HEK293 (cell line): ENCODE measurements at regions not wholly inside any gene's neighbourhood (a gene's known extent, or its start where the extent isn't known, plus 50 kb on each side); places are given as distances from the start of the nearest gene placed in this dataset.

Source experiments
- CTCF ChIA-PET: fragments of 350-600 bp; formaldehyde crosslinking; extraction: SDS; loops from one replicate; lab custom pipeline; 2021; ENCODE audit warnings: antibody characterized with exemption; lab: Yijun Ruan, JAX
- POLR2A ChIA-PET: fragments of 300-600 bp; formaldehyde crosslinking; extraction: SDS; loops from one replicate; lab custom pipeline; 2020; ENCODE audit warnings: antibody characterized with exemption, inconsistent platforms; lab: Yijun Ruan, JAX
- H3K27ac ChIP-seq: fragments of 200-500 bp; sonication (Bioruptor generic); 2 replicates; pipeline ENCODE4 v1.5.1; 2014; ENCODE audit warnings: low read depth, low read length, control low read depth, inconsistent platforms; ENCODE audit errors: extremely low read depth
- H3K36me3 ChIP-seq, 2 experiments: fragments of 200-500 bp in 1 of 2; sonication (Bioruptor generic) in 1 of 2; 1 replicate in 1 of 2; 2 replicates in 1 of 2; pipeline ENCODE4 v1.5.1; 2014 to 2017; ENCODE audit warnings: inconsistent platforms in 2 of 2, low read length in 2 of 2; ENCODE audit not compliant: control insufficient read depth in 2 of 2, insufficient read depth in 1 of 2
- H3K4me1 ChIP-seq: fragments of 200-500 bp; sonication (Bioruptor generic); 2 replicates; pipeline ENCODE4 v1.5.1; 2014; ENCODE audit warnings: mild to moderate bottlenecking, low read length, inconsistent platforms; ENCODE audit not compliant: control insufficient read depth, insufficient read depth
- H3K4me3 ChIP-seq: 2 replicates; pipeline ENCODE4 v1.5.1; 2011; ENCODE audit warnings: low read depth, mild to moderate bottlenecking, control low read depth, low read length, moderate library complexity
- H3K9me3 ChIP-seq: fragments of 200-500 bp; sonication (Bioruptor generic); 2 replicates; pipeline ENCODE4 v1.5.1; 2014; ENCODE audit warnings: low read depth, low read length, inconsistent platforms; ENCODE audit not compliant: control insufficient read depth, insufficient read depth
- GLI4 ChIP-seq: fragments of 450-650 bp; formaldehyde crosslinking; IDR thresholded peaks from 2 replicates; pipeline ENCODE4 v1.5.1; 2016; ENCODE audit warnings: missing biosample characterization, missing genetic modification characterization
- SP2 ChIP-seq: fragments of 450-650 bp; formaldehyde crosslinking; IDR thresholded peaks from 2 replicates; pipeline ENCODE4 v1.5.1; 2016; ENCODE audit warnings: missing biosample characterization, missing genetic modification characterization
- SP3 ChIP-seq: fragments of 450-650 bp; formaldehyde crosslinking; IDR thresholded peaks from 2 replicates; pipeline ENCODE4 v1.5.1; 2016; ENCODE audit warnings: missing biosample characterization, missing genetic modification characterization
- ZBTB1 ChIP-seq: fragments of 450-650 bp; formaldehyde crosslinking; IDR thresholded peaks from 2 replicates; pipeline ENCODE4 v1.5.1; 2016; ENCODE audit warnings: missing biosample characterization, missing genetic modification characterization
- ZBTB11 ChIP-seq: fragments of 450-650 bp; formaldehyde crosslinking; conservative IDR thresholded peaks from 2 replicates; pipeline ENCODE4 v1.5.1; 2016; ENCODE audit warnings: low read depth, missing biosample characterization, missing genetic modification characterization
- ZBTB20 ChIP-seq: fragments of 450-650 bp; formaldehyde crosslinking; IDR thresholded peaks from 2 replicates; pipeline ENCODE4 v1.5.1; 2016; ENCODE audit warnings: missing biosample characterization, missing genetic modification characterization
- ZNF155 ChIP-seq: fragments of 450-650 bp; formaldehyde crosslinking; IDR thresholded peaks from 2 replicates; pipeline ENCODE4 v1.5.1; 2016; ENCODE audit warnings: missing biosample characterization, missing genetic modification characterization
- ZNF19 ChIP-seq: fragments of 450-650 bp; formaldehyde crosslinking; IDR thresholded peaks from 2 replicates; pipeline ENCODE4; 2016; ENCODE audit warnings: missing biosample characterization, missing genetic modification characterization, low read depth
- ZNF223 ChIP-seq: fragments of 450-650 bp; formaldehyde crosslinking; IDR thresholded peaks from 2 replicates; pipeline ENCODE4 v1.5.1; 2016; ENCODE audit warnings: missing biosample characterization, missing genetic modification characterization
- ZNF274 ChIP-seq, 2 experiments: fragments of 200-500 bp in 1 of 2; fragments of 450-650 bp in 1 of 2; sonication (Bioruptor generic) in 1 of 2; formaldehyde crosslinking in 1 of 2; IDR thresholded peaks; 2 replicates each; pipeline versions ENCODE4 v1.5.1 to v1.6.1; 2014 to 2016; ENCODE audit warnings: borderline replicate concordance in 1 of 2, inconsistent platforms in 1 of 2, low read length in 1 of 2, missing biosample characterization in 1 of 2, missing genetic modification characterization in 1 of 2
- ZNF350 ChIP-seq: fragments of 450-650 bp; formaldehyde crosslinking; IDR thresholded peaks from 2 replicates; pipeline ENCODE4 v1.5.0; 2017; ENCODE audit warnings: missing biosample characterization, mild to moderate bottlenecking, missing genetic modification characterization
- ZNF37A ChIP-seq: fragments of 450-650 bp; IDR thresholded peaks from 2 replicates; pipeline ENCODE4 v1.5.1; 2018; ENCODE audit warnings: missing biosample characterization, missing genetic modification characterization
- ZNF433 ChIP-seq: fragments of 450-650 bp; formaldehyde crosslinking; IDR thresholded peaks from 2 replicates; pipeline ENCODE4 v1.5.1; 2016; ENCODE audit warnings: missing biosample characterization, missing genetic modification characterization, low read depth
- ZNF473 ChIP-seq: fragments of 450-650 bp; formaldehyde crosslinking; IDR thresholded peaks from 2 replicates; pipeline ENCODE4 v1.5.1; 2017; ENCODE audit warnings: missing biosample characterization, missing genetic modification characterization
- ZNF518A ChIP-seq: fragments of 450-650 bp; formaldehyde crosslinking; conservative IDR thresholded peaks from 2 replicates; pipeline ENCODE4 v1.5.1; 2016; ENCODE audit warnings: low read depth, missing biosample characterization, missing genetic modification characterization
- ZNF521 ChIP-seq: fragments of 450-650 bp; formaldehyde crosslinking; IDR thresholded peaks from 2 replicates; pipeline ENCODE4 v1.5.1; 2017; ENCODE audit warnings: missing biosample characterization, mild to moderate bottlenecking, missing genetic modification characterization
- ZNF580 ChIP-seq: fragments of 450-650 bp; formaldehyde crosslinking; IDR thresholded peaks from 2 replicates; pipeline ENCODE4 v1.5.1; 2016; ENCODE audit warnings: missing biosample characterization, missing genetic modification characterization
- ZNF623 ChIP-seq: fragments of 450-650 bp; formaldehyde crosslinking; IDR thresholded peaks from 2 replicates; pipeline ENCODE4 v1.5.1; 2016; ENCODE audit warnings: missing biosample characterization, missing genetic modification characterization
- ZNF707 ChIP-seq: fragments of 450-650 bp; formaldehyde crosslinking; IDR thresholded peaks from 2 replicates; pipeline ENCODE4 v1.5.1; 2016; ENCODE audit warnings: missing biosample characterization, missing genetic modification characterization
- ZNF768 ChIP-seq: fragments of 450-650 bp; formaldehyde crosslinking; IDR thresholded peaks from 2 replicates; pipeline ENCODE4 v1.5.1; 2018; ENCODE audit warnings: missing biosample characterization, mild to moderate bottlenecking, missing genetic modification characterization

- CTCF ChIA-PET, result interaction anchor here (0.8 kb wide), 1 partner anchor 1688 kb away, joined by 3 read pairs; no protein-coding TSS in a partner anchor
Measured at GRCh38 chr3:110583373-110583935, 488.2 kb upstream of the NECTIN3 start.

More at GRCh38 chr3:110583373-110583935, 488.2 kb upstream of the NECTIN3 start:
- Histone ChIP-seq H3K9me3 (no peaks in the 10 kb centered on the region), H3K4me3 (no peak overlapping the region), H3K4me1 (no peaks in the 10 kb centered on the region), H3K36me3 (no peaks in the 10 kb centered on the region), H3K27ac (no peak overlapping the region)
- POLR2A ChIA-PET, result no interaction called here
- TF ChIP-seq ZNF19 (no peak), SP2 (no peak), ZBTB1 (tag by site-specific recombination) (no peak), ZNF768 (tag by site-specific recombination) (no peak), ZNF473 (tag by site-specific recombination) (no peak), ZNF623 (tag by site-specific recombination) (no peak), ZNF521 (tag by site-specific recombination) (no peak), ZBTB11 (tag by site-specific recombination) (no peak), ZNF155 (no peak), ZNF350 (tag by site-specific recombination) (no peak), ZNF433 (tag by site-specific recombination) (no peak), ZNF223 (tag by site-specific recombination) (no peak), ZNF274 (IDR thresholded peaks at IDR 0.05; ENCODE audit: low read length) (no peak), ZNF274 (tag by site-specific recombination; IDR thresholded peaks at IDR 0.05; ENCODE audit: borderline replicate concordance) (no peak), SP3 (tag by site-specific recombination) (no peak), ZNF37A (tag by site-specific recombination) (no peak), ZNF580 (tag by site-specific recombination) (no peak), GLI4 (tag by site-specific recombination) (no peak), ZNF707 (tag by site-specific recombination) (no peak), ZNF518A (no peak), ZBTB20 (tag by site-specific recombination) (no peak)
